GM04504 (cell line): ENCODE measurements at regions not wholly inside any gene's neighbourhood (a gene's known extent, or its start where the extent isn't known, plus 50 kb on each side); places are given as distances from the start of the nearest gene placed in this dataset.
A peak's percentile ranks its signal among the peaks of the same experiment; 100 is the strongest.

Experiments
- DNase-seq: peaks from one replicate; pipeline ENCODE4 v3.0.0-alpha.2; 2012; ENCODE audit warnings: low read depth

- DNase-seq: peak; percentile 14
Observed at GRCh38 chr18:46324087-46324955, 220.1 kb downstream of the HAUS1 start.

DNA sequence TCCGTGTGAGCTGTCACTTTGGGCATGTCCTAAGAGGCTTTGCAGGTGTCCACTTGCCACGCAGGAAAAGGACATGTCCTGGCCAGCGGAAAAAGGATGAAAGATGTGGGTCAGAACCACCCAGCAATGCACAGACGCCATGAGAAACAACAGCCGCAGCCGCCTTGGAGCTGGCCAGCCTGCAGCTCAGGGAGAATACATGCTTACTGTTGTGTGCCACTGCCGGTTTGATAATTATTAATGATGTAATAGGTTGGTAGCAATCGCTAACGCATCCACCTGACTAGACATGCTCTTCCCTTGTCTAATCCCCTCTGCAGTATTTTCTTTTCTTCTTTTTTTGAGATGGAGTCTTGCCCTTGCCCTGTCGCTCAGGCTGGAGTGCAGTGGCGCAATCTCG, 221.7 kb downstream of the HAUS1 start:
- no peak for DNase-seq

GRCh38 chr18:46329736-46330246, 225.6 kb downstream of the HAUS1 start:
- DNase-seq: no peak

- DNase-seq: no peak
Observed at GRCh38 chr18:46331316-46331715, 227.1 kb downstream of the HAUS1 start.

DNA sequence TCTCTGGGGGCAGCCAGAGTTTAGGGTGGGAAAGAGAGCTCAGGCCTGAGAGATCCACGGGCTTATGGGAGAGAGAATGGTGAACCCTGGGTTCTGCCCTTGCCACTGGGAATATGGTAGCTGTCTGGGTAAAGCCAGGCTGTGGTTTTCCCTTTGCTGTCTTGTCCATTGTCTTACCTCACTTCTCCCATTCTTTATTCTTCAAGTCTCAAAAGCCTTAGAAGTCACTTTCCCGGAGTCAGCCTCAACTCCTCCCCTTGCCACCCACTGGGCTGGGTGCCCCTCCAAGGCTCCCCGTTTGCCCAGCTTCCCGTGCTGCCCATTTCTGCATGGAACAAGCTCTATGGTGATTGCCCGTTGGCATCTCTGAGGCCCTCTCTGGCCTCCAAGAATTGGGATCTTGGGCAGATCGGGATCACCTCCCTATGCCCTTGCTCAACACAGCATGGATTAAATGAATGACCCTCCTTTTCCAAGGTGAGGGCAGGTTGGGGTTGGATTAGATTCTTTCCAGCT, 228.2 kb downstream of the HAUS1 start:
- DNase-seq: no peak

DNA sequence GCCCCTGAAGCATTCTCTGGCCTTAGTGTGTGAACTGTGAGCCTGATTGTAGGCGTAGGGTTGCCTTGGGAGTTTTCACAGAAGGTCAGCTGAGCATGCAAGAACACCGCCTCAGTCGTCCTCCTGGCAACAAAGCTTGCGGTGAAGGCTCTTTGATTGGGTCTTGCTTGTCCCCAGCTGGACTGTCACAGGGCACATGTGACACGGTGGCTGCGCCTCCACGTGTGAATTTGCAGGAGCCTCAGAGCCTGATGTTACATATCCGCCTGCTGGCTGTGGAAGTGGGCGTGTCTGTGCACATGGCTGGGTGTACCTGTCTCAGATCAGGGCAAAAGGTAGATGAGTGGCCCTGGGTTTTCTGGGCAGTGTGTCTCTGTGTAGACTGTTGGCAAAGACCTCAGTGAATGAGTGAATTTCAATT, 228.7 kb downstream of the HAUS1 start:
- no peak for DNase-seq

- no peak for DNase-seq
Observed at GRCh38 chr18:46333431-46334135, 229.4 kb downstream of the HAUS1 start.

GRCh38 chr18:46334868-46335281, 230.7 kb downstream of the HAUS1 start:
- DNase-seq: no peak

- no peak for DNase-seq
Observed at GRCh38 chr18:46335534-46336101, 231.4 kb downstream of the HAUS1 start.

DNA sequence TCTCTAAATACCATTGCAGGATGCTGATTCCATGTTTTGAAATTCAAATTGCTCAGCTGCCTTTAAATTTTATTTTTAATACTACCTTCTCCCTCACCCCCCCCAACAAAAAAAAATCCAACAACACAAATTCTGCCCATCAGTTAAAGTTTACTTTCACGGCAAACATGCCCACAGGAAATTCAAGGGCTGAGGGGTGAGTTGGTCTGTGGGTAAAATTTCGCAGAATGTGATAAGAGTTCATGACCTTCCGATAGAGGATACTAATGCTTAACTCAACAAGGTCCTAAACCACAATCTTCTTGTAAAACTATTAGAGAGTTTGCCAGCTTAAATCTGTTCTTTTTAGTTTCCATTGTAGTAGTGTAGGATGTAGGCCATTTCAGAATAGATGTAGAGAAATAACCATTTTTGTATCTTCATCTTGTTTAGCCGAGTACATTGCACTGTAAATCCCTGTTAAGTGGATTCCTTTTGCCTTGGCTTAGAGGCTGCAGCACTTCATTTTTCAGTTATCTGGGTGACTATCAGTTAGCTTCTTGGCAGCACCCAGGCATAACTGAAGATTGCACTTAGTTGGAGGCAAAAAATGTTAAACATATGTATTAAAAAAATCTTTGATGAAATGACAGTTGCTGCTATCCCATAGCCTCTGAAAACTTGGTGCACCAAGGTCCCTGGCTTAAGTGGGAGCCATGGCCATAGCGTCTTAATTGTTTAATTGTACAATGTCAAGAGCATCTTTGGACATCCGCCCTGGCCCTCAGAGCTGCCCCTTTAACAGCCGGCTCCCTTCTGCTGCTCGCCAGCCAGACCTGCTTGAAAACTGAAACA, 232.3 kb downstream of the HAUS1 start:
- DNase-seq: no peak

DNA sequence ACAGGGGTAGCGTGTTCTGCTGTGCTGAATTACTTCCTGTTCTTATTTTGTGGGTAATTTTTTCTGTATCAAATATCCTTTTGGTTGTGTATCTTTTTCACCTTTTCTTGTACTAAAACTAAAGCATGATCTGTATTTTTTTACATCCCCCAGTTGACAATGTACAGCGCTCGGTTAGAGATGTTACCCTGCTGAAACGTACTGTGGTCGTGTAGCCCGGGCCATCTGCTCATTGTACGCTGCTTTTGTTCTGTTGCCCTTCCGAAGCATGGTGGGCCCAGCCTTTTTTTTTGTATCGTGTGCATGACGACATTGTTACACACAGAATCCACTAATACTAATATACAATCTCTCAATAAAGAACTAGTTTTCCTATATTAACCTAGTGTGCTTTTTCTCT, 233.1 kb downstream of the HAUS1 start:
- no peak for DNase-seq

GRCh38 chr18:46338205-46338604, 234.0 kb downstream of the HAUS1 start:
- DNase-seq: no peak

GRCh38 chr18:46338766-46339165, 234.6 kb downstream of the HAUS1 start:
- no peak for DNase-seq

DNA sequence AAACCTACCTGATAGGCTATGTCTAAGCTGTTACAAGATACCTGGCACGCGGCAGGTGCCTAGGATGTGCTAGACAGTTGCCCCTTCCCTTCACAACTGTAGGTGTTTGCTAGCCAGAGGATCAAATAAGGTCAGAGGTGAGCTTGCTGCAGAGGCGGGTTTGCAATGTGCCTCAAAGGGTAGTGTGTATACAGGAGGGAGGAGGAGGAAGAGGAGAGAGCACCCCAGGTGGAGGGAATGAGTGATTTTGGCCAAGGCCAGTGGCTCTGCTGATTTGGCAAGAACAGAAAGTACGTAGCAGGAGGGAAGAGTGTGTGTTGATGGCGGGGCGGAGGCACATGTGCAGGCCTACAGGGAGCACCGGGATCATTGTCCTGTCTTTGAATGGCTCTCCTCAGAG, 236.5 kb downstream of the HAUS1 start:
- no peak for DNase-seq

DNA sequence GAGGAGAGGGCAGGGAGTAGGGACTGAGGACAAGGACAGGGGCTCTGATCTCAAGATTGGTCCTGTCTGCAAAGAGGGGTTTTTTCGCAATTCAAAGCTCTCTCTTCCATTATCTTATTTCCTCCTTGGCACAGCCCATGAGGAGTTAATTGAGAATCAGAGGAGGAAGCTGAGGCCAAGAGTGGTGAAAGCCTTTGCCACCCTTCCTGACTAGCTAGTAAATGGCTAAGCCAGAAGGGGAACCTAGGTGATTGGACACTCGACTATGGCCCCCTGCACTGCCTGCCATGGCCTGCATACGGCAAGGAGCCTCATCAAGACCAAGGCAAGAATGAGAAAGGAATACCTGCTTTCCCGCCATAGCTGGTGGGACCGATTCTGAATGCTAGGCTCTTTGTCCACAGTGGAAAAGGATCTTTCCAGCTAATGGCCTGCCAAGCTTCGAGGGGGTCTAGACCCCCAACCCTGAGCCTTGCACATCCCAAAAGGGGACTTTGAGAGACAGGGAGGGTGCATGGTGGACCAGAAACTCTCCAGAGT, 237.9 kb downstream of the HAUS1 start:
- DNase-seq: no peak

DNA sequence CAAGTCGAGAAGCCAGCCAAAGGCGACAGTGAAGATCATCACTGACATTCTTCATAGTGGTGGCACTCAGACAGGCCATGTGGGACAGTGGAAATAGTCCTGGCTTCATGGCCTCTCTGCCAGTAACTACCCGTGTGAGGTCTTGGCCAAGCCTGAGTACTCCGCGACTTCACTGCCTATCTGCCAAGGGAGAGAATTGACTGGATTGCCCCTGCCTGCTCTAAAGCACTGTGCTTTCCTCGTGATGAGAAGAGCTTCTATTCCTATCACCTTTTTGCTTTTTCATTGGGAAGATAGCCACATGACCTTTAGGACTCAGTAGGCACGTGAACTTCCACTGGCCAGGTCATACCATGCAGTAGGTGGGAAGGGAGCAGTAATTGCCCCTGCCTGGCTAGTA, 239.3 kb downstream of the HAUS1 start:
- no peak for DNase-seq

DNA sequence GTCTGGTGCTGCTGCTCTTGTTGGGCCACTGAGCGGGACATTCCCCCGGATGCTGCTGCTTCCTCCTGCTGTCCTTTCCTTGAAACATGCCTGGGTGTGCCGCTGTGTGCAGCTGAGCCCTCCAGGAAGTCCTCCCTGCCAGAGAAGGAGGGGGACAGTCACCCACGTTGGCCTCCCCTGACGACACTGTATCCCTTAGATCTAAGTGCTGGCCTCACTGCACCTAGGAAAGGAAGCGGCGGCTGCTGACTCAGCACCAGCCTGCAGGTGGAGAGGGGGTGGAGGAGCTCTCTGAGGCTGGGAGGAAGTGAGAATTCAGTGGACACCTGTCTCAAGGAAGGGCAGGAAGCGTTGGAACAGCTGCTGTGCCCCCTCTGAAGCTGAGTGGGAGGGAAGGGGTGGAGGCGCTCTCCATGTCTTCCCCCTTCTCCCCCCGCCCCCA, 239.8 kb downstream of the HAUS1 start:
- DNase-seq: no peak

DNA sequence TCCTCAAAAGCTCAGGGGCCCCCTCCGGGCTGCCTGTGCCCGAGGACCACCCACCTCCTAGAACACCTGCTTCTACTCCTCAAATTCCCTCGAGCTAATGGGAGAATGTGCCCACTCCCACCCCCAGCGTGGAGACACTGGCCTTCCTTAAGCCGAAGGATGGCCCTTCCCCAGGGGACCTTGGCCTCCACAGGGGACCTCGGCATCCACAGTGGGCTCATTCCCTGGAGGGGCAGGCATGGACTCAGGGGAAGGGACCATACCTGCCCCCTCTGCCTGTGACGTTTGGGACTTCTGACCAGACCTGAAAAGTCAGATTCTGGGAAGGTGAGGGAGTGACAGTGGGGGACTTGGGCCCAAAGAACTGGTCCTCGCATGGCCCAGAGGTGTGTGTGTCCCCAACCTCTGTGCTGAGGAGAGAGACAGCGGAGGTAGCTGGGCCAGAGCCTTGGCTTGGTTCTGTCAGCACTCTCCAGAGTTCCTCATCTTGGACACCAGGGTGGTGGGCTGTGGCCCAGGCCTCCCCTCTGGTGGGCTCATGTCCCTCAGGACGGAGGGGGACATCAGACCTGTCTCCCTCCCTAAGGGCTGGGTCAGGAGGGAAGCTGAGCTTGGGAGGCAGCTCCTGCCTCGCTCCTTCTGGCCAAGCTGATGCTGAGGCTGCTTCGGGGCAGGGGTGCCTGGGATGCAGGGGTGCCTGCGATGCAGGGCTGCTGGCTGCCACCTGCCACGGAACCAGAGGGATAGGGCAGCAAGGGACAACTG, 240.4 kb downstream of the HAUS1 start:
- DNase-seq: no peak

DNA sequence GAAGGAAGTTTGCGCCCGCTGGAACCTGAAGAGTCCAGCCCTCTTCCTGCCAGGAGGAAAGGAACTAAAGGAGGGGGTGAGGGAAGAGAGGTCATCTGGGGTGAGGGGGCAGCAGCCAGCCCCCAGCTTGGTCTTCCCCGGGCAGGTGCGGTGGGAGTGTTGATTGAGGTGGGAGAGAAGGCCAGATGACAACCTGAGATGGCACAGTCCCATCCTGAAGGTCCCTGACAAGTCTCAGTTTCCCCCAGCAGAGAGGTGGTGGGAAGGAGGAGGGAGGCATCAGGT, 240.9 kb downstream of the HAUS1 start:
- DNase-seq: no peak

DNA sequence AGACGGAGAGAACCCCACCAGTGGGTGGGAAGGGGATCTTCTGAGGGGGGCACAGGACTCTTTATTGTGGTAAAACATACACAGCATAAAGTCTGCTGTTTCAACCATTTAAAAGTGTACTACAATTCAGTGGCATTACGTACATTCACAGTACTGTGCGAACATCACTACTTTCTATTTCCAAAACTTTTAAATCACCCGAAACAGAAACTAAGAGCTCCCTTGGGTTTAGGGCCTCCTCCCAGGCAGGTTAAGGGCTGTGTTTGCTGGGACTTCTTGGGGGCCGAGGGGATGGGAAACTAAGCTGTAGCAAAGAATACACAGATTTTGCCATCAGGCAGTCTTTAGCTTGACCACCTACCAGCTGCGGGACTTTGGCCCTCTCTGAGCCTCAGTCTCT, 242.0 kb downstream of the HAUS1 start:
- no peak for DNase-seq
